Endothelial cell of umbilical vein (primary cell): ENCODE measurements at regions not wholly inside any gene's neighbourhood (a gene's known extent, or its start where the extent isn't known, plus 50 kb on each side); places are given as distances from the start of the nearest gene placed in this dataset.

Experiments
- BruUV-seq: library from RNA; stranded (reverse); fragments of 400-500 nt; replicated peaks from 2 replicates; lab custom pipeline; 2021; lab: Mats Ljungman, UMichigan
- CTCF ChIA-PET: fragments of 300-600, 350-600 bp; sonication (Branson Sonifier 250); formaldehyde crosslinking; loops from one replicate; lab custom pipeline; 2021; ENCODE audit warnings: antibody characterized with exemption, inconsistent platforms; lab: Charles Lee
- POLR2A ChIA-PET: fragments of 300-600, 350-600 bp; sonication (Branson Sonifier 250); formaldehyde crosslinking; loops from one replicate; lab custom pipeline; 2021; ENCODE audit warnings: antibody characterized with exemption, inconsistent platforms; lab: Charles Lee
- DNase-seq: peaks from one replicate; pipeline ENCODE4 v3.0.0-alpha.2; 2011; ENCODE audit warnings: low read depth, low spot score
- FAIRE-seq: peaks from 2 replicates; lab custom pipeline; 2011; peaks lifted over from hg19 to GRCh38; lab: Jason Lieb, UNC
- H2AFZ ChIP-seq: 2 replicates; pipeline ENCODE4 v1.6.0; 2012; ENCODE audit warnings: low read depth, low read length, control low read depth, inconsistent platforms
- H3K27ac ChIP-seq: 2 replicates; pipeline ENCODE4 v1.5.1; 2011; ENCODE audit warnings: low read depth, mild to moderate bottlenecking, control low read depth, low read length, moderate library complexity; ENCODE audit not compliant: insufficient read depth
- H3K27me3 ChIP-seq, 2 experiments: 2 replicates each; pipeline versions ENCODE4 v1.6.0 to v1.6.1; 2011; ENCODE audit warnings: low read length in 2 of 2, mixed read lengths in 1 of 2; ENCODE audit not compliant: control insufficient read depth in 2 of 2, insufficient read depth in 2 of 2
- H3K36me3 ChIP-seq, 2 experiments: 2 replicates in 1 of 2; 3 replicates in 1 of 2; pipeline ENCODE4 v1.5.1; 2011; ENCODE audit warnings: low read length in 2 of 2, mild to moderate bottlenecking in 1 of 2, moderate library complexity in 1 of 2; ENCODE audit not compliant: control insufficient read depth in 2 of 2, insufficient read depth in 2 of 2; ENCODE audit errors: extremely low read depth in 1 of 2
- H3K4me1 ChIP-seq: 3 replicates; pipeline ENCODE4 v1.5.1; 2011; ENCODE audit warnings: mild to moderate bottlenecking, low read length; ENCODE audit not compliant: control insufficient read depth, insufficient read depth; ENCODE audit errors: extremely low read depth
- H3K4me2 ChIP-seq: 2 replicates; pipeline ENCODE4 v1.6.1; 2011; ENCODE audit warnings: low read length, control low read depth, mixed read lengths; ENCODE audit not compliant: insufficient read depth
- H3K4me3 ChIP-seq, 3 experiments: fragments of 200-600 bp in 1 of 3; sonication (generic), shearing (Covaris generic) in 1 of 3; replicated peaks in 1 of 3; 2 replicates each; pipeline ENCODE4 v1.5.1; 2011 to 2016; ENCODE audit warnings: control low read depth in 3 of 3, low read length in 3 of 3, mild to moderate bottlenecking in 2 of 3, inconsistent platforms in 1 of 3, low read depth in 1 of 3, moderate library complexity in 1 of 3; ENCODE audit not compliant: insufficient read depth in 1 of 3
- H3K79me2 ChIP-seq: 2 replicates; pipeline ENCODE4 v1.6.0; 2012; ENCODE audit warnings: low read length, inconsistent platforms; ENCODE audit not compliant: control insufficient read depth, insufficient read depth
- H3K9ac ChIP-seq: replicated peaks from 2 replicates; pipeline ENCODE3; 2011; ENCODE audit warnings: low read length, control low read depth; ENCODE audit not compliant: insufficient read depth; ENCODE audit errors: extremely low read depth
- H3K9me1 ChIP-seq: replicated peaks from 3 replicates; pipeline ENCODE4 v1.6.0; 2011; ENCODE audit warnings: mild to moderate bottlenecking, low read length; ENCODE audit not compliant: control insufficient read depth, insufficient read depth; ENCODE audit errors: extremely low read depth
- H3K9me3 ChIP-seq: replicated peaks from 2 replicates; pipeline ENCODE4 v1.5.1; 2012; ENCODE audit warnings: low read length, inconsistent platforms; ENCODE audit not compliant: control insufficient read depth, insufficient read depth
- H4K20me1 ChIP-seq: replicated peaks from 2 replicates; pipeline ENCODE3; 2011; ENCODE audit warnings: mild to moderate bottlenecking, low read length; ENCODE audit not compliant: control insufficient read depth, insufficient read depth; ENCODE audit errors: extremely low read depth
- CTCF ChIP-seq, 2 donors: IDR thresholded peaks; 1 replicate in 1 of 2; 2 replicates in 1 of 2; pipeline ENCODE4 v1.5.1; 2011; ENCODE audit warnings: low read length in 2 of 2, mild to moderate bottlenecking in 2 of 2, moderate library complexity in 2 of 2, control low read depth in 1 of 2, inconsistent platforms in 1 of 2, low read depth in 1 of 2; ENCODE audit not compliant: insufficient read depth in 1 of 2; ENCODE audit errors: extremely low read depth in 1 of 2
- EZH2 ChIP-seq: IDR thresholded peaks from 2 replicates; pipeline ENCODE4 v1.6.1; 2012; ENCODE audit warnings: borderline replicate concordance, low read depth, mild to moderate bottlenecking, moderate library complexity, low read length, inconsistent platforms; ENCODE audit not compliant: severe bottlenecking
- FOS ChIP-seq: IDR thresholded peaks from 2 replicates; pipeline ENCODE4 v1.6.1; 2011; ENCODE audit warnings: mild to moderate bottlenecking, low read length, moderate library complexity, borderline replicate concordance; ENCODE audit not compliant: insufficient read depth
- GATA2 ChIP-seq: IDR thresholded peaks from 2 replicates; pipeline ENCODE4 v1.7.0; 2011; ENCODE audit warnings: low read depth, mild to moderate bottlenecking, moderate library complexity, mixed read lengths, low read length; ENCODE audit not compliant: insufficient read length, insufficient read depth
- JUN ChIP-seq: IDR thresholded peaks from 2 replicates; pipeline ENCODE4 v1.6.1; 2011; ENCODE audit warnings: borderline replicate concordance, low read depth; ENCODE audit not compliant: insufficient read length, insufficient read depth
- MAX ChIP-seq: IDR thresholded peaks from 2 replicates; pipeline ENCODE4 v1.6.1; 2011; ENCODE audit not compliant: insufficient read depth, insufficient read length
- MYC ChIP-seq: IDR thresholded peaks from one replicate; pipeline ENCODE4 v1.6.1; 2011; ENCODE audit warnings: mild to moderate bottlenecking, low read depth, low read length
- POLR2A ChIP-seq: IDR thresholded peaks from 2 replicates; pipeline ENCODE4 v1.6.1; 2012; ENCODE audit warnings: low read depth, mild to moderate bottlenecking, control low read depth, low read length
- POLR2AphosphoS5 ChIP-seq: IDR thresholded peaks from 2 replicates; pipeline ENCODE4 v1.6.1; 2012; ENCODE audit warnings: low read depth, mild to moderate bottlenecking, control low read depth, low read length, moderate library complexity; ENCODE audit not compliant: insufficient read depth
- dilution Hi-C: fragments of 300-500 bp; cut with MboI; formaldehyde crosslinking; loops from one replicate; pipeline ENCODE4 v1.15.0; 2019; ENCODE audit warnings: low sequenced_read_pairs; ENCODE audit not compliant: extremely low pct_ligation_motif_present
- intact Hi-C: fragments of 100-400 bp; cut with micrococcal nuclease; formaldehyde crosslinking; loops from one replicate; pipeline ENCODE4 v1.10.0; 2022

GRCh38 chr4:174438711-174439110, 83.6 kb downstream of the HPGD start:
- no peak for TF ChIP-seq POLR2AphosphoS5
- no peak for TF ChIP-seq MAX
- no peak for TF ChIP-seq GATA2
- no peak for TF ChIP-seq CTCF (IDR thresholded peaks at IDR 0.05; ENCODE audit: extremely low read depth in 1 of 2, insufficient read depth in 1 of 2, low read depth in 1 of 2, low read length in 2 of 2)
- TF ChIP-seq FOS = no peak
- no TSS peak for BruUV-seq
- ChIA-PET CTCF (no interaction called here), POLR2A (no interaction called here)
- dilution Hi-C loops = no loop called here
- Histone ChIP-seq H3K4me1 (no peaks in the 10 kb centered on the region), H4K20me1 (no peaks in the 10 kb centered on the region), H3K9me1 (no peaks in the 10 kb centered on the region), H3K4me3 (no peak overlapping the region), H3K27ac (no peak overlapping the region), H3K9me3 (peaks cover 2% of the 10 kb centered on the region), H2AFZ (no peak overlapping the region), H3K36me3 (no peaks in the 10 kb centered on the region), H3K27me3 (no peaks in the 10 kb centered on the region), H3K9ac (no peak overlapping the region), H3K4me2 (no peak overlapping the region), H3K79me2 (no peaks in the 10 kb centered on the region)
- FAIRE-seq = no peak
- intact Hi-C loops = no loop called here
- DNase-seq = no peak

GRCh38 chr4:174437749-174438148, 84.5 kb downstream of the HPGD start:
- Histone ChIP-seq H3K4me2 (no peak overlapping the region), H3K27me3 (no peaks in the 10 kb centered on the region), H4K20me1 (no peaks in the 10 kb centered on the region), H2AFZ (no peak overlapping the region), H3K4me1 (no peaks in the 10 kb centered on the region), H3K36me3 (no peaks in the 10 kb centered on the region), H3K27ac (no peak overlapping the region), H3K9me3 (peaks cover 2% of the 10 kb centered on the region), H3K79me2 (no peaks in the 10 kb centered on the region), H3K4me3 (no peak overlapping the region), H3K9me1 (no peaks in the 10 kb centered on the region), H3K9ac (no peak overlapping the region)
- intact Hi-C loops = no loop called here
- no TSS peak for BruUV-seq
- POLR2A ChIA-PET = no interaction called here
- dilution Hi-C loops = no loop called here
- CTCF ChIA-PET = no interaction called here
- TF ChIP-seq EZH2 = no peak
- no peak for TF ChIP-seq JUN
- no peak for TF ChIP-seq POLR2A
- no peak for TF ChIP-seq GATA2
- TF ChIP-seq MYC = no peak
- no peak for TF ChIP-seq MAX
- no peak for TF ChIP-seq FOS
- no peak for TF ChIP-seq CTCF (IDR thresholded peaks at IDR 0.05; ENCODE audit: extremely low read depth in 1 of 2, insufficient read depth in 1 of 2, low read depth in 1 of 2, low read length in 2 of 2)
- TF ChIP-seq POLR2AphosphoS5 = no peak
- no peak for DNase-seq
- FAIRE-seq = no peak
